Activated CD8-positive, alpha-beta T cell treated with anti-CD3 and anti-CD28 coated beads for 36 hours (primary cell): ENCODE measurements at regions not wholly inside any gene's neighbourhood (a gene's known extent, or its start where the extent isn't known, plus 50 kb on each side); places are given as distances from the start of the nearest gene placed in this dataset.

Experiments used
- ATAC-seq: fragments of 200-7000 bp; cut with Tn5 transposase; one replicate; pipeline ENCODE4 v1.10.0; 2021; ENCODE audit warnings: mild to moderate bottlenecking, moderate library complexity
- CTCF ChIA-PET: fragments of 350-600 bp; sonication (Branson Sonifier 250); formaldehyde crosslinking; loops from one replicate; lab custom pipeline; 2021; ENCODE audit warnings: antibody characterized with exemption; lab: Charles Lee
- POLR2A ChIA-PET: fragments of 350-600 bp; sonication (Branson Sonifier 250); formaldehyde crosslinking; loops from one replicate; lab custom pipeline; 2021; ENCODE audit warnings: antibody characterized with exemption; lab: Charles Lee
- DNase-seq: peaks from one replicate; pipeline ENCODE4 v3.0.0-alpha.2; 2020
- H3K27ac Mint-ChIP-seq: one replicate; pipeline ENCODE4 v1.8.0; 2021; ENCODE audit warnings: mild to moderate bottlenecking, mixed read lengths
- H3K27me3 Mint-ChIP-seq: one replicate; pipeline ENCODE4 v1.8.0; 2021; ENCODE audit warnings: mixed read lengths
- H3K36me3 Mint-ChIP-seq: one replicate; pipeline ENCODE4 v1.8.0; 2021; ENCODE audit warnings: low read depth, mixed read lengths
- H3K4me1 Mint-ChIP-seq: one replicate; pipeline ENCODE4 v1.8.0; 2021; ENCODE audit warnings: low read depth, mixed read lengths
- H3K4me3 Mint-ChIP-seq: one replicate; pipeline ENCODE4 v1.8.0; 2021; ENCODE audit warnings: mild to moderate bottlenecking, moderate library complexity, mixed read lengths
- H3K9me3 Mint-ChIP-seq: one replicate; pipeline ENCODE4 v1.8.0; 2021; ENCODE audit warnings: mixed read lengths
- CTCF ChIP-seq: fragments of 200-600 bp; IDR thresholded peaks from one replicate; pipeline ENCODE4 v1.8.0; 2022; ENCODE audit warnings: antibody characterized with exemption, mild to moderate bottlenecking
- intact Hi-C: fragments of 100-400 bp; cut with micrococcal nuclease; formaldehyde crosslinking; loops from one replicate; pipeline ENCODE4 v1.10.0; 2022

- DNase-seq (no peak), ATAC-seq (no peak)
- ChIA-PET CTCF (no interaction called here), POLR2A (no interaction called here)
- Mint-ChIP-seq H3K4me3 (no peak overlapping the region), H3K36me3 (no peaks in the 10 kb centered on the region), H3K27me3 (peaks cover 12% of the 10 kb centered on the region), H3K4me1 (peaks cover 2% of the 10 kb centered on the region), H3K27ac (no peak overlapping the region), H3K9me3 (no peaks in the 10 kb centered on the region)
- TF ChIP-seq CTCF, result no peak
- intact Hi-C loops, result no loop called here
These were observed 82.7 kb upstream of the LEP start for GRCh38 chr7:128158370-128158769.

GRCh38 chr7:128160296-128160695 is 80.8 kb upstream of the LEP start:
- Mint-ChIP-seq H3K4me1 (no peaks in the 10 kb centered on the region), H3K9me3 (no peaks in the 10 kb centered on the region), H3K4me3 (no peak overlapping the region), H3K27me3 (peaks cover 16% of the 10 kb centered on the region), H3K27ac (no peak overlapping the region), H3K36me3 (no peaks in the 10 kb centered on the region)
- DNase-seq (no peak), ATAC-seq (no peak)
- TF ChIP-seq CTCF, result no peak
- POLR2A ChIA-PET, result no interaction called here
- CTCF ChIA-PET, result interaction anchor here (1.0 to 2.1 kb wide), 4 partner anchors 10 to 49 kb away, joined by 3 to 7 read pairs (median 4); no protein-coding TSS in a partner anchor
- intact Hi-C loops, result no loop called here

- no peaks in the 10 kb centered on the region for H3K36me3 Mint-ChIP-seq
These were observed 79.5 kb upstream of the LEP start for GRCh38 chr7:128161466-128162125.

GRCh38 chr7:128162666-128163065 is 78.4 kb upstream of the LEP start:
- no peak for DNase-seq
- Mint-ChIP-seq H3K36me3 (no peaks in the 10 kb centered on the region), H3K27me3 (peaks cover 33% of the 10 kb centered on the region), H3K9me3 (no peaks in the 10 kb centered on the region), H3K4me3 (no peak overlapping the region), H3K27ac (no peak overlapping the region), H3K4me1 (peaks cover 2% of the 10 kb centered on the region)
- ChIA-PET POLR2A (no interaction called here), CTCF (no interaction called here)
- intact Hi-C loops, result no loop called here
- no peak for TF ChIP-seq CTCF
- ATAC-seq, result no peak

More at GRCh38 chr7:128161466-128162125, 79.5 kb upstream of the LEP start:
- no peak overlapping the region for H3K27ac Mint-ChIP-seq
- peaks cover 27% of the 10 kb centered on the region for H3K27me3 Mint-ChIP-seq
- CTCF ChIA-PET, result interaction anchor here (1.0 to 2.1 kb wide), 3 partner anchors 9 to 48 kb away, joined by 3 to 7 read pairs (median 4); no protein-coding TSS in a partner anchor
- intact Hi-C loops, result no loop called here
- no peak overlapping the region for H3K4me3 Mint-ChIP-seq
- no peak for TF ChIP-seq CTCF
- no peaks in the 10 kb centered on the region for H3K9me3 Mint-ChIP-seq
- H3K4me1 Mint-ChIP-seq, result peaks cover under 1% of the 10 kb centered on the region
- no peak for DNase-seq
- POLR2A ChIA-PET, result interaction anchor here (1.2 kb wide), 1 partner anchor 27 kb away, joined by 4 read pairs; no protein-coding TSS in a partner anchor
- no peak for ATAC-seq

GRCh38 chr7:128163473-128163872 is 77.6 kb upstream of the LEP start:
- ChIA-PET CTCF (no interaction called here), POLR2A (no interaction called here)
- Mint-ChIP-seq H3K4me1 (peaks cover 6% of the 10 kb centered on the region), H3K27me3 (peaks cover 40% of the 10 kb centered on the region), H3K9me3 (no peaks in the 10 kb centered on the region), H3K4me3 (no peak overlapping the region), H3K36me3 (no peaks in the 10 kb centered on the region), H3K27ac (no peak overlapping the region)
- DNase-seq (no peak), ATAC-seq (no peak)
- TF ChIP-seq CTCF, result no peak
- intact Hi-C loops, result no loop called here
